ENCODE measurements at regions not wholly inside any gene's neighbourhood (a gene's known extent, or its start where the extent isn't known, plus 50 kb on each side); places are given as distances from the start of the nearest gene placed in this dataset.

GRCh38 chr5:125874717-125875116 lies 548.5 kb upstream of the GRAMD2B start:
- no peak for DNase-seq (ENCODE audit: low read depth)
- TF ChIP-seq, protein P1, sequence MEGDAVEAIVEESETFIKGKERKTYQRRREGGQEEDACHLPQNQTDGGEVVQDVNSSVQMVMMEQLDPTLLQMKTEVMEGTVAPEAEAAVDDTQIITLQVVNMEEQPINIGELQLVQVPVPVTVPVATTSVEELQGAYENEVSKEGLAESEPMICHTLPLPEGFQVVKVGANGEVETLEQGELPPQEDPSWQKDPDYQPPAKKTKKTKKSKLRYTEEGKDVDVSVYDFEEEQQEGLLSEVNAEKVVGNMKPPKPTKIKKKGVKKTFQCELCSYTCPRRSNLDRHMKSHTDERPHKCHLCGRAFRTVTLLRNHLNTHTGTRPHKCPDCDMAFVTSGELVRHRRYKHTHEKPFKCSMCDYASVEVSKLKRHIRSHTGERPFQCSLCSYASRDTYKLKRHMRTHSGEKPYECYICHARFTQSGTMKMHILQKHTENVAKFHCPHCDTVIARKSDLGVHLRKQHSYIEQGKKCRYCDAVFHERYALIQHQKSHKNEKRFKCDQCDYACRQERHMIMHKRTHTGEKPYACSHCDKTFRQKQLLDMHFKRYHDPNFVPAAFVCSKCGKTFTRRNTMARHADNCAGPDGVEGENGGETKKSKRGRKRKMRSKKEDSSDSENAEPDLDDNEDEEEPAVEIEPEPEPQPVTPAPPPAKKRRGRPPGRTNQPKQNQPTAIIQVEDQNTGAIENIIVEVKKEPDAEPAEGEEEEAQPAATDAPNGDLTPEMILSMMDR (conservative IDR thresholded peaks at IDR 0.05; ENCODE audit: low read length), result no peak
- H3K4me3 ChIP-seq (ENCODE audit: low read length), result no peak overlapping the region

GRCh38 chr5:125877248-125877647 lies 546.0 kb upstream of the GRAMD2B start:
- no peak overlapping the region for H3K4me3 ChIP-seq (ENCODE audit: low read length)
- TF ChIP-seq, protein P1 (conservative IDR thresholded peaks at IDR 0.05; ENCODE audit: low read length), result no peak
- DNase-seq (ENCODE audit: low read depth), result no peak

DNA sequence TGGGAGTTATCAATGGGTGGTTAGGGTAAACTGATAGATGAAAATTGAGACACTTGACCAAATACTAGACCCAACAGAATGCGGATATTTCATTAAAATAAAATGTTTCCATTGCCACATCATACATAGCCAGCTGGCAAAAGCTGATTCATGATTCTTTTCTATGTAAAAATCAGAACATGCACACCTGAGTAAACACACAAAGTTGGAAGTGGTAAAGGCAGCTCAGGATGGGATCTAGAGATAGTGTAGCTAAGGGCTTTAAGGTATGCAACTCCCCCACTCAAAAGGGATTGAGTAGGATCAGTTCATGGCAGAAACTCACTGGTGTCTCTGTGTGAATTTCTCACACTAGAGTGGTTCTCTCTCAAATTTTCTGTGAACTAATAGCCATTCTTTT lies 541.1 kb upstream of the GRAMD2B start:
- DNase-seq (ENCODE audit: low read depth), result no peak
- TF ChIP-seq, protein P1 (conservative IDR thresholded peaks at IDR 0.05; ENCODE audit: low read length), result no peak
- H3K4me3 ChIP-seq (ENCODE audit: low read length), result no peak overlapping the region

GRCh38 chr5:125883223-125883622 lies 540.0 kb upstream of the GRAMD2B start:
- TF ChIP-seq, protein P1 (conservative IDR thresholded peaks at IDR 0.05; ENCODE audit: low read length), result no peak
- H3K4me3 ChIP-seq (ENCODE audit: low read length), result no peak overlapping the region
- DNase-seq (ENCODE audit: low read depth), result no peak

- no peak for DNase-seq (ENCODE audit: low read depth)
- TF ChIP-seq, protein P1 (conservative IDR thresholded peaks at IDR 0.05; ENCODE audit: low read length), result no peak
- no peak overlapping the region for H3K4me3 ChIP-seq (ENCODE audit: low read length)
These were observed 534.9 kb upstream of the GRAMD2B start for GRCh38 chr5:125888358-125888757.

DNA sequence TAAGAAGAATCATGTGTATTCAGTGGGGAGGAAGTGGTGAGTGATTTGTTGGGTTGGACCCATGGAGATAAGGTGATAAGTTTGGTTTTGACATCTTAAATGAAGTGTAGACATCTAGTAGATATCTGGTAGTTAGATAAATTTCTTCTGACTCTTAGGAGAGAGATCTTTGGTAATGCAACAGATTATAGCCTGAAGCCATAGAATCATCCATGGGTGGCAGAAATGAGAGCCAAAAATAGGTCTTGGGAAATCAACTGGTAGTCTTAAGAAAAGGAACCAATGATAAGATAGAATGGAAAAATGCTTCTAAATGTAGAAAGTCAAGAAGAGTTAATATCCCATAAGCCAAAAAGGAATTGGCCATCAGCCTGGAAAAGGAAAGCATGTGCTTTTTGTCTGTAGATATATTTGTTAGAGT lies 532.7 kb upstream of the GRAMD2B start:
- no peak overlapping the region for H3K4me3 ChIP-seq (ENCODE audit: low read length)
- TF ChIP-seq, protein P1 (conservative IDR thresholded peaks at IDR 0.05; ENCODE audit: low read length), result no peak
- no peak for DNase-seq (ENCODE audit: low read depth)

GRCh38 chr5:125891061-125891725 lies 532.0 kb upstream of the GRAMD2B start:
- TF ChIP-seq, protein P1 (conservative IDR thresholded peaks at IDR 0.05; ENCODE audit: low read length), result no peak
- no peak overlapping the region for H3K4me3 ChIP-seq (ENCODE audit: low read length)
- DNase-seq (ENCODE audit: low read depth), result no peak
